ENCODE measurements at regions not wholly inside any gene's neighbourhood (a gene's known extent, or its start where the extent isn't known, plus 50 kb on each side); places are given as distances from the start of the nearest gene placed in this dataset.

DNA sequence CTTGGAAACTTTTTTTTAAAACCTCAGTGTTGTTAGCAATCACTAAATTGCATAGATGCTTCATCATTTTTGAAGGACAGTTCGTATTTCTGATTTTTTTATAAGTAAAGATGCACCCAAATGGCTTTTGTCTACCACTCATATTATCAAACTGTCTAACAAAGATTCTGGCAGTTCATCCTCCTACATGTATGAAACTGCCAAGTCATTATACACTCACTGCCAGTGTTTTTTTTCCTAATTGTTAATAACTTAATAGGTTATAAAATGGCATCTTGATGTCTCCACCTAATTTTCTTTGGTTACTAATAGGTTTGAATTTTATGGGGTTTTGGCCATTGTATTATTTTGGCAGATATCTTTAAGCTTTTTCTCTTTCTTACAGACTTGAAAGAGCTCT is 77.0 kb downstream of the HTR5A start:
- no peak overlapping the region for H3K27ac ChIP-seq
- TF ChIP-seq POLR2A (IDR thresholded peaks at IDR 0.05) = no peak
- TF ChIP-seq EP300 (IDR thresholded peaks at IDR 0.05) = no peak
- no peak for TF ChIP-seq POLR2AphosphoS5 (IDR thresholded peaks at IDR 0.05)
- TF ChIP-seq, protein P1, sequence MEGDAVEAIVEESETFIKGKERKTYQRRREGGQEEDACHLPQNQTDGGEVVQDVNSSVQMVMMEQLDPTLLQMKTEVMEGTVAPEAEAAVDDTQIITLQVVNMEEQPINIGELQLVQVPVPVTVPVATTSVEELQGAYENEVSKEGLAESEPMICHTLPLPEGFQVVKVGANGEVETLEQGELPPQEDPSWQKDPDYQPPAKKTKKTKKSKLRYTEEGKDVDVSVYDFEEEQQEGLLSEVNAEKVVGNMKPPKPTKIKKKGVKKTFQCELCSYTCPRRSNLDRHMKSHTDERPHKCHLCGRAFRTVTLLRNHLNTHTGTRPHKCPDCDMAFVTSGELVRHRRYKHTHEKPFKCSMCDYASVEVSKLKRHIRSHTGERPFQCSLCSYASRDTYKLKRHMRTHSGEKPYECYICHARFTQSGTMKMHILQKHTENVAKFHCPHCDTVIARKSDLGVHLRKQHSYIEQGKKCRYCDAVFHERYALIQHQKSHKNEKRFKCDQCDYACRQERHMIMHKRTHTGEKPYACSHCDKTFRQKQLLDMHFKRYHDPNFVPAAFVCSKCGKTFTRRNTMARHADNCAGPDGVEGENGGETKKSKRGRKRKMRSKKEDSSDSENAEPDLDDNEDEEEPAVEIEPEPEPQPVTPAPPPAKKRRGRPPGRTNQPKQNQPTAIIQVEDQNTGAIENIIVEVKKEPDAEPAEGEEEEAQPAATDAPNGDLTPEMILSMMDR (IDR thresholded peaks at IDR 0.05) = no peak
- no peak for DNase-seq
- no peaks in the 10 kb centered on the region for H3K9me3 ChIP-seq
- 37 to 52% methylated on average over 1 of the region's 1 CpG for WGBS, 2 donors
- H3K27me3 ChIP-seq = peaks cover 0 to 10% (median 0%) of the 10 kb centered on the region in 3 donors
- H3K4me3 ChIP-seq = no peak overlapping the region
- no peaks in the 10 kb centered on the region for H3K36me3 ChIP-seq
- H3K4me1 ChIP-seq = no peaks in the 10 kb centered on the region
- intact Hi-C loops (cut with DNase I) = no loop called here

DNA sequence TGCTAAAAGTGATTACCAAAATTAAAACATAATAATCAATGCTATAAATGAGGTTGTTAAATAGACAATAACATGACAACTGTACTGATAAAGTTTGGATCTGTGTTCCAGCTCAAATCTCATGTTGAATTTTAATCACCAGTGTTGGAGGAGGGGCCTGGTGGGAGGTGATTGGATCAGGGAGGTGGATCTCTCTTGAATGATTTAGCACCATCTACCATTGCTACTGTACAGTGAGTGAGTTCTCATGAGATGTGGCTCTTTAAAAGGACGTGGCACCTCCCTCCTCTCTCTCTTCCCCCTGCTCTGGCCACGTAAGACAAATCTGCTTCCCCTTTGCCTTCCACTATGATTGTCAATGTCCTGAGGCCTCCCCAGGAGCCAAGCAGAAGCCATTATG is 77.5 kb downstream of the HTR5A start:
- Histone ChIP-seq H3K27ac (no peak overlapping the region), H3K9me3 (no peaks in the 10 kb centered on the region), H3K27me3 (peaks cover 0 to 9% (median 0%) of the 10 kb centered on the region in 3 donors), H3K4me1 (no peaks in the 10 kb centered on the region), H3K36me3 (no peaks in the 10 kb centered on the region), H3K4me3 (no peak overlapping the region)
- TF ChIP-seq POLR2AphosphoS5 (IDR thresholded peaks at IDR 0.05) = no peak
- TF ChIP-seq, protein P1 (IDR thresholded peaks at IDR 0.05) = no peak
- TF ChIP-seq POLR2A (IDR thresholded peaks at IDR 0.05) = no peak
- TF ChIP-seq EP300 (IDR thresholded peaks at IDR 0.05) = no peak
- 39 to 53% methylated on average over 2 of the region's 2 CpGs for WGBS, 2 donors
- intact Hi-C loops (cut with DNase I) = no loop called here
- DNase-seq = no peak

DNA sequence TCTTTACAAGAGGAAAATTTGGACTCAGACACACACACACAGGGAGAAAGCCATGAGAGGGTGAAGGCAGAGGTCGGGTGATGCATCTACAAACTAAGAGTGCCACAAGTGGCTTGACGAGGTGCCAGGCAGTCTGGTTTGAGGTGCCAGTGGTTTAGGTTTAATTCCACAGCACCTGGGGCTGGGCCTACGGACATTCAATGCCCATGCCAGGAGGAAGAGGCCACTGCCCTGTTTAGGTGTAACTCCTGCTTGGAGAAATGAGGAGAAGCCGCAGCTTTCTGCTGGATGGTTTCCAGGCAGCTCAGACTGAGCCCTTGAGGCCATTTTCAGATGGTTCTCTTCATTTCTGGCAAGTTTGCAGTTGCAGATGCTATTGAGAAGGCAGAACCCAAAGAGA is 83.6 kb downstream of the HTR5A start:
- DNase-seq = no peak
- Histone ChIP-seq H3K4me1 (no peaks in the 10 kb centered on the region), H3K36me3 (no peaks in the 10 kb centered on the region), H3K9me3 (no peaks in the 10 kb centered on the region), H3K4me3 (no peak overlapping the region), H3K27me3 (no peaks in the 10 kb centered on the region), H3K27ac (no peak overlapping the region)
- WGBS, 2 donors = 62 to 66% methylated on average over 4 of the region's 4 CpGs
- intact Hi-C loops (cut with DNase I) = no loop called here
- TF ChIP-seq, protein P1 (IDR thresholded peaks at IDR 0.05) = no peak
- no peak for TF ChIP-seq EP300 (IDR thresholded peaks at IDR 0.05)

DNA sequence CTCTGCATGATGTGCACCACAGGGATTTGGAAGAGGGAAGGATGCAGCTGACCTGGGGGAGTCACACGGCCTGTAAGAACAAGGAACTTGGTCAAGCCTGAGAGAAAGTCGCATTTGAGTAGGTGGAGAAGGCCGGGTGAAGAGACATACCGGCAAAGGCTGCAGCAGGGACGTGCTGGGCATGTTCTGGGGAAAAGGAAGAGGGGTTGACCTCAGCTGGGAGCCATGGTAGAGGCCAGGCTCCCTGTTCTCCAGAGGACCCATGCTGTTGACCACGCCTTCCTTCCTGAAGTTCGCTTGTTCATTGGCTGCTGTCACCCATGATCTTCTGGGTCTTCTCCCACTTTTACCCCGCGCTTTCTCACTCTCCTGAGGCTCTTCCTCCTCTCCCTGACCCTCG is 84.5 kb downstream of the HTR5A start:
- TF ChIP-seq, protein P1 (IDR thresholded peaks at IDR 0.05) = no peak
- TF ChIP-seq EP300 (IDR thresholded peaks at IDR 0.05) (no peak), POLR2A (IDR thresholded peaks at IDR 0.05) (no peak), POLR2AphosphoS5 (IDR thresholded peaks at IDR 0.05) (no peak)
- no peak for DNase-seq
- Histone ChIP-seq H3K27ac (no peak overlapping the region), H3K9me3 (no peaks in the 10 kb centered on the region), H3K36me3 (no peaks in the 10 kb centered on the region), H3K27me3 (no peaks in the 10 kb centered on the region), H3K4me1 (no peaks in the 10 kb centered on the region), H3K4me3 (no peak overlapping the region)
- 69 to 75% methylated on average over 10 of the region's 10 CpGs for WGBS, 2 donors
- intact Hi-C loops (cut with DNase I) = no loop called here

DNA sequence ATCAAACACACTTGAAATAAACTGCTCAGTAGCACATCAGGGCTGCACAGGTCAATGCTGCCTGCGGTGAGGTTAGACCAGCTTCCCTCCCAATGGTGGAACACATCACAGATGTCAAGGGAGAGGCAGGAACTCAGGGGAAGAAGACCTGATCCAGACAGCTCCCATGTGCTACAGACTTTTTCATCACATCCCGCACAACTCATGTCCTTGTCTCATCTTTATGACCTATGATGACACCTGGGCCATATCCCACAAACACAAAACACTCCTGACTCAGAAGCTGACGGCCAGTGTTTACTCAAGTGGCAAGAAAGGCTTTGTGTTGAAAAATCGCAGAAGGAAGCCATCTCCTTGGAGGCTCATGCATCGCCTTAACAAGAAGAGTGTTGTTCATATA is 91.6 kb downstream of the HTR5A start:
- WGBS, 2 donors = 59 to 67% methylated on average over 5 of the region's 5 CpGs
- Histone ChIP-seq H3K4me3 (no peak overlapping the region), H3K4me1 (peaks cover 0 to 7% (median 3%) of the 10 kb centered on the region in 4 donors), H3K27ac (no peak overlapping the region), H3K27me3 (peaks cover 0 to 3% (median 0%) of the 10 kb centered on the region in 3 donors), H3K36me3 (no peaks in the 10 kb centered on the region), H3K9me3 (peaks cover 0 to 2% (median 0%) of the 10 kb centered on the region in 4 donors)
- intact Hi-C loops (cut with DNase I) = no loop called here
- no peak for TF ChIP-seq POLR2AphosphoS5 (IDR thresholded peaks at IDR 0.05)
- no peak for TF ChIP-seq POLR2A (IDR thresholded peaks at IDR 0.05)
- TF ChIP-seq, protein P1 (IDR thresholded peaks at IDR 0.05) = no peak
- TF ChIP-seq EP300 (IDR thresholded peaks at IDR 0.05) = no peak
- DNase-seq = no peak

Data from sigmoid colon (tissue), 6 donors.